Right ventricle myocardium inferior (tissue), 1 donor: ENCODE measurements at regions not wholly inside any gene's neighbourhood (a gene's known extent, or its start where the extent isn't known, plus 50 kb on each side); places are given as distances from the start of the nearest gene placed in this dataset.
"Not testable (repeated sequence)": the region's sequence is repeated elsewhere in the genome, so short reads cannot be mapped to it uniquely, and the experiment has no call there.

Experiments
- ATAC-seq: fragments of 200-7000 bp; cut with Tn5 transposase; one replicate; pipeline ENCODE4 v1.9.1; 2020; ENCODE audit warnings: mild to moderate bottlenecking, moderate library complexity
- DNase-seq: peaks from one replicate; pipeline ENCODE4 v3.0.0; 2021; ENCODE audit errors: missing footprints
- intact Hi-C: fragments of 100-400 bp; cut with DNase I; formaldehyde crosslinking; loops from one replicate; pipeline ENCODE4 v1.11.0; 2022
- donor health status: DM: no; HTN: yes; CAD: no; lungs with severe emphysema.

DNA sequence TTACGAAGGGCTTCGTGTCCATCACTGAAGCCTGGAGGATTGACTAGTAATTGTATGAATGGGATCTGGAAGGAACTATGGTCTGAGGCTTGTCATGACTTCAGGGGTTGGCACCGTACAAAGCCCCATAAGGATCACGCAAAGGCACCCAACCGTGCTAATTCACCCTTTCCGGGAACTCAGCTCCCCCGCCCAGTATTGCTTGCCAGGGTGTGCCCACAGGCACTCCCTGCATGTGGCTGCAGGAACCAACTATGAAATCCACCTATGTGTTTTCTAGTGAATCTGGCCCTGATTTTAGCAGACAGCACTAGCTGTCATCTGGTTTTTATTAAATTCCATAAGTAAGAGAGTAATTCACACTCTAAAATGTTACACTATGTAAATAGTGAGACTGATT, 139.2 kb downstream of the TM2D1 start:
- intact Hi-C loops: loop anchor here (5.0 kb wide), 1 partner anchor 533 kb away; no protein-coding TSS in a partner anchor
- DNase-seq (no peak), ATAC-seq (no peak)

DNA sequence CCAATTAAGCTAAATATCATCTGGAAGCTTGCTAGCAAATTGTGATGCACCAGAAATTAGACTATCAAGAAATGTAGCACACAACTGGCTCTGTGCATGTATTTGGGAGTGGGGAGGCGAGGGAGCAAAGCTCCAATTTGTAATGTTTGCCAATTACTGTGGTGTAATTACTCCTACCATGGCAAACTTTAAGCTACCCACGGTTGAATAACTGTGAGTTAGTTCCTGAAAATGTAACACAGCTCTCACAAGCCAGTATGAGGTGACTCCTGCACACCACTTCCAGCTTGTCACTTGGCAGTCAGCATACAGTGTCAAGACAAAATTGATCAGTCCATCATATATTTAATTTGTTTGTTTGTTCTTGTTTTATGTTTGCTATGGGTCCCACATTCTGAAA, 141.2 kb downstream of the TM2D1 start:
- intact Hi-C loops: no loop called here

DNA sequence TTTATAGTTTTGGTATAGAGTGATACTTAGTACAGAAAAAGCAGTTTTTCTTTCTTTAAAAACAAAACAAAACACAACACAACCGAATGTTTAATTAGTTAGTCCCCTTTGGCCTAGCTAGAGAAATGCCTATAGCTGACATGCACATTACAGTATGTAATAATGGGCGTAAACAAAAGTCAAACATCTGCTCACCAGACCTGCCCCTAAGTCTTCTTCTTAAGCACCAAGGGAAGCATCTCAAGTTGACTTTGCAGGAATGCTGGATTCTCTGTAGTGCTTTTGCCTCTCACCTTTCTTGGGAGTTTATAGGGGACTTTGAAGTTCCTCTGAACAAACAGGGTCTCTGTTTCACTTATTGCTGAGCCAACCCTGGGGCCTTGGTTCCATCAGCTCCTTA, 143.7 kb downstream of the TM2D1 start:
- DNase-seq (no peak), ATAC-seq (no peak)
- intact Hi-C loops: no loop called here

More for the DNA sequence above, 141.2 kb downstream of the TM2D1 start:
- ATAC-seq: no peak
- no peak for DNase-seq

DNA sequence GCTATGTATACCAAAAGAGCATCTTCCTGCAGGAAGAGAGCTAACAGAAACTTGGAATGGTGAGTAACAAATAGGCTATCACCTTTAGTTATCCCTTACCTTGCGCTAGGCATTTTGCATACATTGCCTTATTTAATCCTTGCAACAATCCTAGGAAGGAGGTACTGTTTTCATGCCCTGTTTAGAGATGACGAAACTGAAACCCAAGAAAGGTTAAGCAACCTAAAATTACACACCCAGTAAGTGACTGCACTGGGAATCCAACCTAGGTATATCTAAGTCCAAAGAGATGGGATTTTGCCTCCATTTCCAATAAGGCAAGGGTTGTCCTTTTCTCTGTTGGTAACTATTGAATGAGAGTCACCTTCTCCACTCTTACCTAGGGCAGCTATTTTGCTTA, 144.5 kb downstream of the TM2D1 start:
- intact Hi-C loops: no loop called here
- ATAC-seq (no peak), DNase-seq (no peak)

DNA sequence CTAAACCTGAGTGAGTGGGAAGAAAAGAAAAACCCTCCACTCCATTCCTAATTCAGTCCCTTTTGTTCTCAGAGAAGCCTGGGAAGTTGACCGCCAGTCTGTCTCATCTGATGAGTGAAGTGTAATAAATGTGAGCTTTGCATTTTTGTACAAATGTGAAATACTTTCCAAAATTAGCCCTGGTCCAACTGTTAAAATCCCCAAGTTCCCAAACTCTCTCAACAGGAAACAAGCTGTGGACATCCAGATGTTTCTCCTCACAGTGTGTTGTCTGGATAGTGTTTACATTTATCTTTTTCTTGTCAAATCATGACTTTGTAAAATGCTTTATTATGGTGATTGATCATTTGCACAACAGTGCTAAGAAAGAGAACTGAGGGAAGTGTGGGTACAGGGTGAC, 145.1 kb downstream of the TM2D1 start:
- no peak for DNase-seq
- intact Hi-C loops: no loop called here
- peak; percentile 62 for ATAC-seq

DNA sequence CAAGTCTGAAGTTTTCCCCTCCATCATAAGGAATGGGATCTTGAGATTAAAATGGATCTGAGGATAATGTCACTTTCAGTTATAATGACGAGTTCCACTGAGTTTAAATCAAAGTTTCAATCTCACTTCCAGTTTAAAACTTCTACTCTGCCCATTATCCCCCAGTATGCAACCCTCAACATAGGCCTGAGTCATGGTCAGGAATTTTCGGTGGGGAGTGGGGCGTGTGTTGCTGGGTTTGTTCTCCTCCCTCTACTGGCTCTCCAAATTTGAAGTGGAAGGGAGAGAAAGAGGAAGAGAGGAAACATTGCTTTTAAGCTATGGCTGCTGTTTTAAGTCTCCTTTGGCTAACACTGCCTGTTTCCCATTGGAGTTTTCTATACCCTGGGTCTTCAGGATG, 152.9 kb downstream of the TM2D1 start:
- intact Hi-C loops: no loop called here
- ATAC-seq (no peak), DNase-seq (no peak)

DNA sequence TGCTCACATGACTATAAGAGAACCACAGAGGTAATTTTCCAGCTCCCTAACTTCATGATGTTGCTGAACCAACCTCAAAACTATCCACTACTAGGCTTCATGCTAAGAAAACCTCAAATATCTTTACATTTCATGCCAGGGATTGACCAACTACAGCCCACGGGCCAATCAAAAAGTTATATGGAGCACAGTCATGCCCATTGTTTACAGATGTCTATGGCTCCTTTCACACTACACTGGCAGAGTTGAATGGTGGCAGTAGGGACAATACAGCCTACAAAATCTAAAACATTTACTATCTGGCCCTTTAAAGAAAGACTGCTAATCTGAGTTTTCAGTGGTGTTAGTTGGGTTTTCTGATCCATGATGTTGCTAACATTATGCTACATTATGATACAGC, 154.8 kb downstream of the TM2D1 start:
- intact Hi-C loops: no loop called here
- DNase-seq (no peak), ATAC-seq (no peak)

DNA sequence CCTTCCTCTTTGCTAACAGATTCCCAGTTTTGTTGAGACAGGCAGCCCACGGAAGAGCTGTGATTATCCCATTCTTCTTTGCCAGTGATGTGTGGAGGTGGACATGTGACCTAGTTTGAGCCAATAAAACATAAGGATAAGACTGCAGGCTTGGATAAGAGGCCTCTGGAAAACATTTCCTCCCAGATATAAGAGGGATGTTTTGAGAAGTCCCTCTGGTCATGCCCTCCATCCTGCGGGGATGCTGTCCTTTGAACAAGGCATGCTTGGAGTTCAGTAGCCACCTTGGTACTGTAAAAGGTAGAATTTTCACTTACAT, 155.7 kb downstream of the TM2D1 start:
- no peak for ATAC-seq
- no peak for DNase-seq
- intact Hi-C loops: no loop called here

DNA sequence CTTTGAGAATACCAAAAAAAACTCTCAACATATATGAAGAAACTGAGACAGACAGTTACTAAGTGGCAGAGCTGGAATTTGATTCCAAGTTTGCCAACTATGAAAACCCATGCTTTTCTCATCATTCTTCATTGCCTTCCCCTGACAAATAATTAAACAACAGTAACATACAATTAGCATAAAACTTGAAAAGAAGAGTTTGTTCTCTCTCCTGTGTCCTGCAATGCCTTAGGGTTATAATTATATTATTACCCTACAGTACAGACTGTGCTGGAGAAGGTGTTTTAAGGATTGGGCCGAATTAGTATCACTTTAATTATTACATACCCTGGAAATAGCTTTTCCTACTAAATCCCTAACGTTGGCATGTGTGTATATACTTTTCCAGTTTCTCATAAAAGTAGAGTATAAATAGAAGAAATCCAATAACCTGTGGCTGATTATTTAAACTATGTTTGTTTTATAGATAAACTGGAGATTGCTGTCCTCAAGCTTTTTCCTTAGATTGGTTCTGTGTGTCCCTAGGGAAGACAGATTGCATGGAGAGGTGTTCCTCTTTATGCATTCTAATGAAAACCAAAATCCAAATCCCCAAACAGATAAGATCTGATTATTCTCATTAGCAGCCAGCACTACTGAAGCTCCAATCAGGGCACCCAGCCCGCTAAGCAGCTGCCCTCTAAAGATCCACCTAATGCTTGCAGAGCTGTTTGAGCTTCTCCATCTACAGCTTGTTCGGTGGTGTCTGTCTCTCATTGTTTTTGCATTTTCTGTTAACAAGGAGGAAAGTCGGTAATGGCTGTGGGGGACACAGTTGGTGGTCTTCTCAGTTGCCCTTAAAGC, 156.3 kb downstream of the TM2D1 start:
- DNase-seq: no peak
- no peak for ATAC-seq
- intact Hi-C loops: no loop called here

DNA sequence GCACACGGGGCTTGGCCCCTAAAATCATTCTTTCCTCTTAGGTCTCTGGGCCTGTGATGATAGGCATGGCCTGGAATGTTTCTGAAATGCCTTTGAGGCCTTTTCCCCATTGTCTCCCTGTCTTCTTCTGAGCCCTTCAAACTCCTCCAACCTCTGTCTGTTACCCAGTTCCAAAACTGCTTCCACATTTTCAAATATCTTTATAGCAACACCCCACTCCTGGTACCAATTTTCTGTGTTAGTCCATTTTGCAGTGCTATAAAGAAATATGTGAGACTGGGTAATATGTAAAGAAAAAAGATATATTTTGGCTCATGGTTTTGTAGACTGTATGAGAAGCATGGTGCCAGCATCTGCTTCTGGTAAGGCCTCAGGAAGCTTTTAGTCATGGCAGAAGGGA, 158.8 kb downstream of the TM2D1 start:
- intact Hi-C loops: no loop called here
- DNase-seq (no peak), ATAC-seq (no peak)

DNA sequence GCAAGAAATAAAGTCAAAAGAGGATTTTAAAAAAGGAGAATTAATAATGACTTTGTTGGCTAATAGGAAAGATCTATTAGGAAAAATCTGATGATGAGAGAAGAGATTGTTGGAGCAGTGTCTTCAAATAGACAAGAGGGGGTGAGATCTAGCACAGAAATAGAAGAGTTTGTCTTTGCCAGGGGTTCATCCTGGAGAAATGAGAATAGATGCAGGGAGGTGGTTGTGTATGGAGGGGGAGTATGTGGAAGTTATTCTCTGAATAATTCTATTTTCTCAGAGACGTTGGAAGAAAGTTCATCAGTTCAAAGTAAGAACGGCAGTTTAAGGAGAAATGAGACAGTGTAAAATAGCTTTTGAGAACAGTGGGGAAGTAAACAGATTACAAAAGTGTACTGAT, 161.3 kb downstream of the TM2D1 start:
- DNase-seq: no peak
- no peak for ATAC-seq
- intact Hi-C loops: no loop called here

DNA sequence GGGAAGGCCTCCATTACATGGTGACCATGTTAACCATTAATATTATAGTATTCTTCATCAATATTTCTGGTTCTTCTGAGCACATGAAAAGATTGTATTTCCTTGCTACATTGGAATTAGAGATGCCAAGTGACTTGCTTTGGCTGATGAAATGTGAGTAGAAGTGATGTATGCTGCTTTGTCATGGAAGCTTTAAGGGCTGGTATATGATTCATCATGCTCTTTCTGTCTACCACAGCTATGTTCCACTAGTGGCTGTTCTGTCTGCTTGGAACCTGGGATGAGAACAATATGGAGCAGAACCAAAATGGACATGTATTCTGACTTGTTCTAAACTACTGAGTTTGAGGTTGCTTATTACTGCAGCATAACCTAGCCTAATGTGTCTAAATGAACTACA, 163.3 kb downstream of the TM2D1 start:
- DNase-seq: no peak
- no peak for ATAC-seq
- intact Hi-C loops: no loop called here

DNA sequence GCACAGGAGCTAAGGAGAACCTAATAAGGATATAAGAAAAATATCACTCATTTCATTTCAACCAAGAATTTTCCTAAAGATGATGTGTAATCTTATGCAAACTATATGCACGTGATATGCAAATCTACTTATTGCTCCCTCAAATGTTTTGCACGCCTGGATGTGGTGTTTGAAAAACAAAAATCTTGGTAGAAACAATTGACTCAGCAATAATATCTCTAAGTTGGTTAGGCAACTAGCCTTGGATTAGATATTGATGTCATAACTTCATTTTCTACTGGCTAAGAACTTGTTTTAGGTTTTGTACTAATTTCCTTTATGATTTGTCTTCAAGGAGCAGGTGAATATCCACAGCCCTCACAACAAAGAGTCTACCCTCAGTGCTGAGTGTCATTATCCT, 164.6 kb downstream of the TM2D1 start:
- DNase-seq (no peak), ATAC-seq (no peak)
- intact Hi-C loops: no loop called here

DNA sequence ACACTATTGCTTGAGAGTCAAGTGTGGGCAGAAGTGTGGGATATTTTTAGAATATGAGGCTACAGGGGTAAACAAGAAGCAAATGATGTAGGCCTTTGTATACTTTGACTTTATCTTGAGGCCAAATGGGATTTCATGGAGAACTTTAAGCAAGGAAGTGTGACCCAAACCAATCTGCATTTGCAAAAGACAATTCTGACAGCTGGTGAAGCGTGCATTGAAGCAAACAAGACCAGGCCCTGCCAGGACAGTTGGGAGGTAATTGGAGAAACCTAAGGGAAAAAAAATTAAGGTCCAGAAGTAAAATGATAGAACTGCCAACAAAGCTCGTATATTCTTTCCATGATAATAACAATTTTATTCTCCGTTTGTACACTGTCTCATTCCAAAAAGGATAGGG, 168.3 kb downstream of the TM2D1 start:
- intact Hi-C loops: no loop called here
- no peak for DNase-seq
- no peak for ATAC-seq

DNA sequence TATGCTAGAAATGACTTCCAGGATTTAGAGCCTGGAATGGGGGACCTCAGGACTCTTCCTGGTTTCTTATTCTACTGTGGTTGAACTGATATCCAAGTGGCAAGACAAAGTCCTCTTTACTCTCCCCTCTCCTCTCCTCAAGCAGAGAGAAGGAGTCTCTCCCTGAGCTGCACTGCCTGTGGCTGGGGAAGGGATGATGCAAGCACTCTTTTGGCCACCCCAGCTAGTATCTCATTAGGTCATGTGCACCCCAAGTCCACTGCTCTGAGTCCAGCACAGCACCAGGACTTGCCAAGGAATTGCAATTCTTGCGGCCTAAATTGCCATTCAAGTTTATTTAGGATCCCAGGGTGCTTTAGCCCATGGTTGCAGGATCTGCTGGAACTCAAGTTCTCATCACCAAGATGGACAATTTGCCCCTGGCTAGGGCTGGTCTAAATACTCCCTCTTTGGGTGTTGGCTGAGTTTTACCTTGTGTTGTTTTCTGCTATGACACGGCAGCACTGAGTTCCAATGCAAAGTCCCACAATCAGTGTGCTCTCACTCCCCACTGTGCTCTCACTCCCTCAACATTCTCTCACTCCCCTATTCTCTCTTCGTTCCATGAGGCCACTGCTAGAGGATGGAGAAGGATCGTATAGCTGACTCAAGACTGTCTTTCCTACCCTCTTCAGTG, 172.2 kb downstream of the TM2D1 start:
- ATAC-seq (no peak), DNase-seq (no peak)
- intact Hi-C loops: no loop called here

DNA sequence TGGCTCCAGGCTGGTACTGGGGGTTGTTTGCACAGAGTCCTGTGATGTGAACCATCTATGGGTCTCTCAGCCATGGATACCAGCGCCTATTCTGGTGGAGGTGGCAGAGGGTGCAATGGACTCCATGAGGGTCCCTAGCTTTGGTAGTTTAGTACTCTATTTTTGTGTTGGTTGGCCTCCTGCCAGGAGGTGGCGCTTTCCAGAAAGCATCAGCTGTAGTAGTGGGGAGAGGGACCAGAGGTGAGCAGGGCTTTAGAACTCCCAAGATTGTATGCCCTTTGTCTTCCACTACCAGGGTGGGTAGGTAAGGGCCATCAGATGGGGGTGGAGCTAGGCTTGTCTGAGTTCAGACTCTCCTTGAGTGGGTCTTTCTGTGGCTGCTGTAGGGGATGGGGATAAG, 177.6 kb downstream of the TM2D1 start:
- ATAC-seq, DNase-seq, intact Hi-C loops: not testable (repeated sequence)

DNA sequence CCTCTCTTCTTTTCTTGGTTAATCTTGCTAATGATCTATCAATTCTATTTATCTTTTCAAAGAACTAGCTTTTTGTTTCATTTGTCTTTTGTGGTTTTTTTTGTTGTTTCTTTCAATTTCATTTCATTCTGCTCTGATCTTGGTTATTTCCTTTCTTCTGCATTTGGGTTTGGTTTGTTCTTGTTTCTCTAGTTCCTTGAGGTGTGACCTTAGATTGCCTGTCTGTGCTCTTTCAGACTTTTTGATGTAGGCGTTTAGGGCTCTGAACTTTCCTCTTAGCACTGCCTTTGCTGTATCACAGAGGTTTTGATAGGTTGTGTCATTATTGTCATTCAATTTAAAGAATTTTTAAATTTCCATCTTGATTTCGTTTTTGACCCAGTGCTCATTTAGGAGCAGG, 180.1 kb downstream of the TM2D1 start:
- intact Hi-C loops, ATAC-seq, DNase-seq: not testable (repeated sequence)

DNA sequence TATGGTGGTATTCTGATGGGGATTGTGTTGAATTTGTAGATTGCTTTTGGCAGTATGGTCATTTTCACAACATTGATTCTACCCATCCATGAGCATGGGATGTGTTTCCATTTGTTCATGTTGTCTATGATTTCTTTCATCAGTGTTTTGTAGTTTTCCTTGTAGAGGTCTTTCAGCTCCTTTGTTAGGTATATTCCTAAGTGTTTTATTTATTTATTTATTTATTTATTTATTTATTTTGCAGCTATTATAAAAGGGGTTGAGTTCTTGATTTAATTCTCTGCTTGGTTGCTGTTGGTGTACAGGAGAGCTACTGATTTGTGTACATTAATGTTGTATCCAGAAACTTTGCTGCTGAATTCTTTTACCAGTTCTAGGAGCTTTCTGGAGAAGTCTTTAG, 181.4 kb downstream of the TM2D1 start:
- intact Hi-C loops, DNase-seq, ATAC-seq: not testable (repeated sequence)

DNA sequence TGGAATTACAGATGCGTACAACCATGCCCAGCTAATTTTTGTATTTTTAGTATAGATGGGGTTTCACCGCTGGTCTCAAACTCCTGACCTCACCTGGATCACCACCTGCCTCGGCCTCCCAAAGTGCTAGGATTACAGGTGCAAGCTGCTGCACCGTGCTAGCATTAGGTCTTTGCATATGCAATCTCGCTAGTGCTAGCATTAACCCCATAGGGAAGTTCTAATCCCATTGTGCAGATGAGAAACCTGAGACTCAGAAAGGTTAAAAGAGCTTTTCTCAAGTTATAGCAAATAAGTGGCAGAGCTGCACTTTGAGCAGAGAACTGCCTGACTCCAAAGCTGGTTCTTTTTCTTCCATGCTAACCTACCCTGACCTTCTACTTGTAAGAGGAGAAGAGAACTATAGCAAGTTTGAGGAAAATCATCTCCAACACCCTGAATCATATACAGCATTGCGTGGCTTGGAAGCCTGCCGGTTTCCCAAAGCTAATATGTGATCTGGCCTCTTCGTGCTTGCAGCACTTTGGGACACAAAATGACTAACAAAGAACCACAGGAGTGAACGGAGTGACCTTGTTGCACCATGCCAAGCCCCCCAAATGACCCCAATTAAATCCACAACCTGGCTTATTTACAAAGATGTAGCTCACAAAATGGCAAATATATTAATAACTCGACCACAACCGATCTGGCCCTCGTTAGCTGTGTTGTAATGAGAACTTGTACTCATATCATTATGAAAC, 185.1 kb downstream of the TM2D1 start:
- ATAC-seq (no peak), DNase-seq (no peak)
- intact Hi-C loops: no loop called here

DNA sequence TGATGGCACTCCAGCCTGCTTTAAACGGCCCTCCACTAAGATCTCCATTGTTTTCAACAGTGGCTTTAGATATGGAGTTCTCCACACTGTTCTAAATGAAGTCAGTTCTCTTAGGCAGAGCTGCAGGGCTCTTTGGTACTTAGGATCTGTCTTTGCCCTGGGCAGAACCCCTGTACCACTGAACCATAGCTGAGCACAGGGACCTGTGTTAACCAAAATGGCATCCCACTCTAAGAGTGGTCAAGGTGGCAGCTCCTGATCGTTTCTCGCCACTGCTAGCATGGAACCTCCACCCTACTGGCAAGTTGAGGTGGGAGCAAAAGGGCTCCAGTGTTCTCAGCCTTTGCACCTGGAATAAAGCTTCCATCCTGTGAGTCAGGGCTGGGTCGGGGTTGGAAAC, 186.7 kb downstream of the TM2D1 start:
- intact Hi-C loops: no loop called here
- no peak for DNase-seq
- no peak for ATAC-seq
